A549 (cell line): ENCODE measurements at regions not wholly inside any gene's neighbourhood (a gene's known extent, or its start where the extent isn't known, plus 50 kb on each side); places are given as distances from the start of the nearest gene placed in this dataset.

Experiments used
- ATAC-seq, 2 experiments: fragments of 200-7000 bp in 1 of 2; fragments of >200 bp in 1 of 2; cut with Nextera tagmentation in 1 of 2; cut with Tn5 transposase in 1 of 2; 3 replicates each; pipeline versions ENCODE4 v1.8.0 to v1.9.1; 2018 to 2020; ENCODE audit warnings: mild to moderate bottlenecking in 1 of 2, moderate library complexity in 1 of 2
- CTCF ChIA-PET: fragments of 300-600 bp; sonication (Branson Sonifier 250); formaldehyde crosslinking; extraction: SDS; loops from one replicate; lab custom pipeline; 2021; ENCODE audit warnings: antibody characterized with exemption, inconsistent platforms; lab: Yijun Ruan, JAX
- POLR2A ChIA-PET: fragments of 350-600 bp; formaldehyde crosslinking; extraction: SDS; loops from one replicate; lab custom pipeline; 2021; ENCODE audit warnings: antibody characterized with exemption, inconsistent platforms; lab: Yijun Ruan, JAX
- DNase-seq, 2 experiments: peaks; one replicate each; pipeline versions ENCODE4 v3.0.0 to v3.0.0-alpha.2; 2011 to 2016; ENCODE audit warnings: low read depth in 1 of 2, low spot score in 1 of 2
- FAIRE-seq: peaks from 2 replicates; lab custom pipeline; 2011; peaks lifted over from hg19 to GRCh38; lab: Jason Lieb, UNC
- H3K27ac ChIP-seq, 2 experiments: fragments of >200 bp; sonication (Bioruptor Twin); formaldehyde crosslinking; 3 replicates each; pipeline ENCODE4 v1.5.1; 2016 to 2017
- H3K4me1 ChIP-seq: fragments of >200 bp; sonication (Bioruptor Twin); formaldehyde crosslinking; 3 replicates; pipeline ENCODE4 v1.6.1; 2016
- H3K4me2 ChIP-seq: fragments of >200 bp; sonication (Bioruptor Twin); formaldehyde crosslinking; 3 replicates; pipeline ENCODE4 v1.6.1; 2016
- H3K4me3 ChIP-seq: fragments of >200 bp; sonication (Bioruptor Twin); formaldehyde crosslinking; 3 replicates; pipeline ENCODE4 v1.5.1; 2016
- H3K9me3 ChIP-seq: fragments of >200 bp; sonication (Bioruptor Twin); formaldehyde crosslinking; 3 replicates; pipeline ENCODE4 v1.6.1; 2016
- BHLHE40 ChIP-seq: IDR thresholded peaks from 2 replicates; pipeline ENCODE4 v1.6.1; 2012; ENCODE audit warnings: low read depth, low read length, inconsistent platforms
- CHD4 ChIP-seq: fragments of 200-600 bp; sonication (generic); IDR thresholded peaks from 2 replicates; pipeline ENCODE4 v1.6.1; 2016; ENCODE audit warnings: antibody characterized with exemption, mild to moderate bottlenecking, borderline replicate concordance
- EHF ChIP-seq: fragments of 250-450 bp; sonication (Bioruptor Pico); IDR thresholded peaks from 2 replicates; pipeline ENCODE4 v1.5.0; 2020; ENCODE audit warnings: mild to moderate bottlenecking
- EHMT2 ChIP-seq: fragments of 200-600 bp; sonication (generic); IDR thresholded peaks from 2 replicates; pipeline ENCODE4 v1.6.1; 2016; ENCODE audit warnings: antibody characterized with exemption, low read depth, mild to moderate bottlenecking, moderate library complexity
- ESRRA ChIP-seq: fragments of 150-350 bp; IDR thresholded peaks from 2 replicates; pipeline ENCODE4 v1.6.1; 2014; ENCODE audit warnings: mild to moderate bottlenecking, low read length, borderline replicate concordance
- FOSL2 ChIP-seq, 2 experiments: fragments of 450-650 bp in 1 of 2; fragments of >200 bp in 1 of 2; sonication (Bioruptor Twin) in 1 of 2; formaldehyde crosslinking; IDR thresholded peaks; 2 replicates each; pipeline versions ENCODE4 v1.5.0 to v1.6.1; 2016 to 2020; ENCODE audit warnings: mild to moderate bottlenecking in 1 of 2, moderate library complexity in 1 of 2
- FOXS1 ChIP-seq: fragments of 250-450 bp; sonication (Bioruptor Pico); IDR thresholded peaks from 2 replicates; pipeline ENCODE4 v1.5.0; 2020; ENCODE audit warnings: mild to moderate bottlenecking, moderate library complexity
- HES2 ChIP-seq: fragments of >200 bp; sonication (Bioruptor Twin); formaldehyde crosslinking; IDR thresholded peaks from 2 replicates; pipeline ENCODE4 v1.6.1; 2016
- HOXA7 ChIP-seq: fragments of 250-450 bp; sonication (Bioruptor Pico); IDR thresholded peaks from 2 replicates; pipeline ENCODE4 v1.5.0; 2020; ENCODE audit warnings: mild to moderate bottlenecking, moderate library complexity
- HOXB13 ChIP-seq: fragments of 250-450 bp; sonication (Bioruptor Pico); IDR thresholded peaks from 2 replicates; pipeline ENCODE4 v1.5.0; 2020; ENCODE audit warnings: low read depth, mild to moderate bottlenecking, moderate library complexity
- HOXB5 ChIP-seq: fragments of 250-450 bp; sonication (Bioruptor Pico); IDR thresholded peaks from 2 replicates; pipeline ENCODE4 v1.5.0; 2020; ENCODE audit warnings: mild to moderate bottlenecking, moderate library complexity
- JUN ChIP-seq, 2 experiments: fragments of >200 bp; sonication (Bioruptor Twin); formaldehyde crosslinking; IDR thresholded peaks; 2 replicates in 1 of 2; 3 replicates in 1 of 2; pipeline ENCODE4 v1.6.1; 2016 to 2017
- KDM5A ChIP-seq: fragments of 200-600 bp; sonication (generic); IDR thresholded peaks from 2 replicates; pipeline ENCODE4 v1.6.1; 2016; ENCODE audit warnings: antibody characterized with exemption, mild to moderate bottlenecking
- MAFK ChIP-seq: fragments of 450-650 bp; IDR thresholded peaks from 2 replicates; pipeline ENCODE4 v1.6.1; 2014; ENCODE audit not compliant: partially characterized antibody
- NPAS2 ChIP-seq: fragments of 250-450 bp; sonication (Bioruptor Pico); IDR thresholded peaks from 2 replicates; pipeline ENCODE4 v1.8.0; 2022; ENCODE audit warnings: mild to moderate bottlenecking, moderate library complexity, borderline replicate concordance
- NR3C1 ChIP-seq: fragments of >200 bp; sonication (Bioruptor Twin); formaldehyde crosslinking; IDR thresholded peaks from 3 replicates; pipeline ENCODE4 v1.6.1; 2017
- POLR2AphosphoS2 ChIP-seq: conservative IDR thresholded peaks from 2 replicates; pipeline ENCODE4 v1.6.1; 2012; ENCODE audit warnings: low read length, improper control_type of control experiment, inconsistent platforms
- RARB ChIP-seq: fragments of 250-450 bp; sonication (Bioruptor Pico); IDR thresholded peaks from 2 replicates; pipeline ENCODE4 v1.8.0; 2021; ENCODE audit warnings: mild to moderate bottlenecking, moderate library complexity
- RFX5 ChIP-seq: fragments of 450-650 bp; IDR thresholded peaks from 2 replicates; pipeline ENCODE4 v1.7.1; 2014; ENCODE audit warnings: antibody characterized with exemption, mild to moderate bottlenecking, moderate library complexity
- RNF2 ChIP-seq: fragments of 200-600 bp; sonication (generic); IDR thresholded peaks from 2 replicates; pipeline ENCODE4 v1.6.1; 2016; ENCODE audit warnings: low read depth, mild to moderate bottlenecking, antibody characterized with exemption, moderate library complexity, borderline replicate concordance
- SREBF2 ChIP-seq: fragments of 450-650 bp; IDR thresholded peaks from 2 replicates; pipeline ENCODE4 v1.6.1; 2014; ENCODE audit warnings: mild to moderate bottlenecking, moderate library complexity
- ZC3H11A ChIP-seq: fragments of 450-650 bp; IDR thresholded peaks from 2 replicates; pipeline ENCODE4 v1.6.1; 2014; ENCODE audit warnings: antibody characterized with exemption, mild to moderate bottlenecking
- ZSCAN20 ChIP-seq: fragments of 250-450 bp; sonication (Bioruptor Pico); IDR thresholded peaks from 2 replicates; pipeline ENCODE4 v1.8.0; 2022; ENCODE audit warnings: mild to moderate bottlenecking, moderate library complexity
- WGBS: methylation state at CpG from one replicate; pipeline ENCODE4 v1.1.6; 2017; ENCODE audit errors: missing lambda C conversion rate; 5-methylcytosine and 5-hydroxymethylcytosine counted together
- TF ChIP-seq, protein P1 (sequence below): fragments of 250-450 bp; sonication (Bioruptor Pico); IDR thresholded peaks from 2 replicates; pipeline ENCODE4 v1.5.0; 2021; ENCODE audit warnings: mild to moderate bottlenecking, moderate library complexity, borderline replicate concordance
- TF ChIP-seq, protein P2 (sequence below): fragments of 250-450 bp; sonication (Bioruptor Pico); IDR thresholded peaks from 2 replicates; pipeline ENCODE4 v1.5.0; 2020; ENCODE audit warnings: low read depth, mild to moderate bottlenecking, moderate library complexity

DNA sequence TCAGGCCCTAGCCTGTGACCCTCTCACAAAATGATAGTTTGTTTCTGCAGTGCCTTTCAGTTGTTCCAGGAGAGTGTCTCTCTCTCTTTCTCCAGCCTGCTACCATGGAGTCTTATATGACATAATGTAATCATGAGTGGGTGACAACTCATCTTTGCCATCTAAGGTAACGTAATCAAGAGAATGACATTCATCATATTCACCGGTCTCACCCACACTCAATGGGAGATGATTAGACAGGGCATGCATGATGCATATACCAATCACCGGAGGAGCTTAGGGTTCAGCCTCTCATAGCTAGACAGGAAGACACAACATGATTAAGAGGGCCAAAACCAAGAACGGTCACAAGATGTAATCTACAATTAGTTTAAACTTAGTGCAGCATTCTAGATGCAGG lies 97.1 kb upstream of the FAM9B start:
- no peak for ATAC-seq
- H3K4me3 ChIP-seq = no peak overlapping the region
- ChIA-PET POLR2A (no interaction called here), CTCF (no interaction called here)
- H3K4me1 ChIP-seq = no peaks in the 10 kb centered on the region
- peak; percentile 91 for FAIRE-seq
- TF ChIP-seq EHF (no peak), EHMT2 (no peak), NPAS2 (CRISPR knock-in tag) (no peak), RARB (no peak), RNF2 (no peak), ZSCAN20 (CRISPR knock-in tag) (no peak), RFX5 (no peak), ESRRA (no peak), KDM5A (no peak), NR3C1 (no peak), SREBF2 (no peak), HES2 (no peak), HOXB5 (no peak), HOXB13 (CRISPR knock-in tag) (no peak), POLR2AphosphoS2 (no peak), MAFK (no peak), FOXS1 (CRISPR knock-in tag) (no peak), ZC3H11A (no peak)
- TF ChIP-seq, protein P1, sequence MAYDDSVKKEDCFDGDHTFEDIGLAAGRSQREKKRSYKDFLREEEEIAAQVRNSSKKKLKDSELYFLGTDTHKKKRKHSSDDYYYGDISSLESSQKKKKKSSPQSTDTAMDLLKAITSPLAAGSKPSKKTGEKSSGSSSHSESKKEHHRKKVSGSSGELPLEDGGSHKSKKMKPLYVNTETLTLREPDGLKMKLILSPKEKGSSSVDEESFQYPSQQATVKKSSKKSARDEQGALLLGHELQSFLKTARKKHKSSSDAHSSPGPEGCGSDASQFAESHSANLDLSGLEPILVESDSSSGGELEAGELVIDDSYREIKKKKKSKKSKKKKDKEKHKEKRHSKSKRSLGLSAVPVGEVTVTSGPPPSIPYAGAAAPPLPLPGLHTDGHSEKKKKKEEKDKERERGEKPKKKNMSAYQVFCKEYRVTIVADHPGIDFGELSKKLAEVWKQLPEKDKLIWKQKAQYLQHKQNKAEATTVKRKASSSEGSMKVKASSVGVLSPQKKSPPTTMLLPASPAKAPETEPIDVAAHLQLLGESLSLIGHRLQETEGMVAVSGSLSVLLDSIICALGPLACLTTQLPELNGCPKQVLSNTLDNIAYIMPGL (CRISPR knock-in tag) = no peak
- H3K27ac ChIP-seq = no peak overlapping the region
- 57% methylated on average over 4 of the region's 4 CpGs for WGBS
- no peak for DNase-seq
- H3K4me2 ChIP-seq = no peak overlapping the region
- H3K9me3 ChIP-seq = peaks cover 4% of the 10 kb centered on the region; the same call in 1 of the 3 replicates

GRCh38 chrX:9132036-9132638 lies 98.2 kb upstream of the FAM9B start:
- no peak for FAIRE-seq
- ChIA-PET CTCF (no interaction called here), POLR2A (no interaction called here)
- Histone ChIP-seq H3K27ac (no peak overlapping the region), H3K9me3 (peaks cover 4% of the 10 kb centered on the region; the same call in 1 of the 3 replicates), H3K4me3 (no peak overlapping the region), H3K4me1 (no peaks in the 10 kb centered on the region), H3K4me2 (no peak overlapping the region)
- TF ChIP-seq CHD4 = no peak
- TF ChIP-seq, protein P2, sequence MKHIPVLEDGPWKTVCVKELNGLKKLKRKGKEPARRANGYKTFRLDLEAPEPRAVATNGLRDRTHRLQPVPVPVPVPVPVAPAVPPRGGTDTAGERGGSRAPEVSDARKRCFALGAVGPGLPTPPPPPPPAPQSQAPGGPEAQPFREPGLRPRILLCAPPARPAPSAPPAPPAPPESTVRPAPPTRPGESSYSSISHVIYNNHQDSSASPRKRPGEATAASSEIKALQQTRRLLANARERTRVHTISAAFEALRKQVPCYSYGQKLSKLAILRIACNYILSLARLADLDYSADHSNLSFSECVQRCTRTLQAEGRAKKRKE (CRISPR knock-in tag) = no peak
- no peak for TF ChIP-seq FOSL2 (IDR thresholded peaks at IDR 0.05)
- TF ChIP-seq FOSL2 (CRISPR knock-in tag; IDR thresholded peaks at IDR 0.05) = no peak
- TF ChIP-seq KDM5A = no peak
- TF ChIP-seq ESRRA = no peak
- TF ChIP-seq BHLHE40 = no peak
- no peak for TF ChIP-seq JUN (IDR thresholded peaks at IDR 0.05)
- no peak for TF ChIP-seq HOXA7 (CRISPR knock-in tag)
- no peak for ATAC-seq
- 64% methylated on average over 5 of the region's 5 CpGs for WGBS
- no peak for DNase-seq
